Left lung (tissue), 4 donors: ENCODE measurements at regions not wholly inside any gene's neighbourhood (a gene's known extent, or its start where the extent isn't known, plus 50 kb on each side); places are given as distances from the start of the nearest gene placed in this dataset.
A peak's percentile ranks its signal among the peaks of the same experiment; 100 is the strongest.

ENCODE experiments used
- ATAC-seq: fragments of 200-7000 bp; cut with Tn5 transposase; one replicate; pipeline ENCODE4 v1.9.1; 2020; ENCODE audit warnings: moderate library complexity
- DNase-seq, 4 donors: peaks; one replicate each; pipeline ENCODE4 v3.0.0-alpha.2; 2013 to 2020
- H3K27ac ChIP-seq, 2 donors: fragments of 200-600 bp; sonication (generic) in 1 of 2; one replicate each; pipeline versions ENCODE4 v1.5.0 to v1.8.0; 2020 to 2021
- H3K27me3 ChIP-seq, 2 donors: fragments of 200-600 bp; sonication (generic) in 1 of 2; one replicate each; pipeline versions ENCODE4 v1.5.0 to v1.8.0; 2020 to 2021
- H3K36me3 ChIP-seq, 2 donors: fragments of 200-600 bp; sonication (generic) in 1 of 2; one replicate each; pipeline versions ENCODE4 v1.5.0 to v1.8.0; 2020 to 2021
- H3K4me1 ChIP-seq, 2 donors: fragments of 200-600 bp; one replicate each; pipeline ENCODE4 v1.8.0; 2021
- H3K4me3 ChIP-seq, 2 donors: fragments of 200-600 bp; sonication (generic) in 1 of 2; one replicate each; pipeline versions ENCODE4 v1.5.0 to v1.8.0; 2020 to 2021; ENCODE audit warnings: mild to moderate bottlenecking in 1 of 2
- H3K9me3 ChIP-seq, 2 donors: fragments of 200-600 bp; sonication (generic) in 1 of 2; one replicate each; pipeline versions ENCODE4 v1.5.0 to v1.8.0; 2020 to 2021
- CTCF ChIP-seq, 2 donors: fragments of 200-600 bp; sonication (generic) in 1 of 2; IDR thresholded peaks; one replicate each; pipeline versions ENCODE4 v1.5.0 to v1.8.0; 2021; ENCODE audit warnings: antibody characterized with exemption in 2 of 2
- intact Hi-C, 2 donors: fragments of 100-400 bp; cut with DNase I; formaldehyde crosslinking; loops; one replicate each; pipeline versions ENCODE4 v1.11.2 to v1.14.2; 2022
- donor health status: DM: no; HTN: yes; CAD: no.
- donor health status: DM: no; HTN: no; CAD: no.

- H3K36me3 ChIP-seq: no peaks in the 10 kb centered on the region
- no peaks in the 10 kb centered on the region for H3K27me3 ChIP-seq
- H3K4me3 ChIP-seq: no peak overlapping the region
- no peak for TF ChIP-seq CTCF (IDR thresholded peaks at IDR 0.05)
- H3K27ac ChIP-seq: peak overlapping the region; percentile 28 to 37
- intact Hi-C loops: no loop called here
- ATAC-seq (peak; percentile 89), DNase-seq (peak in 3 of 4 donors; percentile 67 to 94 (median 91))
- no peaks in the 10 kb centered on the region for H3K9me3 ChIP-seq
- H3K4me1 ChIP-seq: peaks cover 7 to 10% of the 10 kb centered on the region in 2 donors
These were observed 108.0 kb upstream of the CIBAR2 start for GRCh38 chr16:85220125-85220839.

DNA sequence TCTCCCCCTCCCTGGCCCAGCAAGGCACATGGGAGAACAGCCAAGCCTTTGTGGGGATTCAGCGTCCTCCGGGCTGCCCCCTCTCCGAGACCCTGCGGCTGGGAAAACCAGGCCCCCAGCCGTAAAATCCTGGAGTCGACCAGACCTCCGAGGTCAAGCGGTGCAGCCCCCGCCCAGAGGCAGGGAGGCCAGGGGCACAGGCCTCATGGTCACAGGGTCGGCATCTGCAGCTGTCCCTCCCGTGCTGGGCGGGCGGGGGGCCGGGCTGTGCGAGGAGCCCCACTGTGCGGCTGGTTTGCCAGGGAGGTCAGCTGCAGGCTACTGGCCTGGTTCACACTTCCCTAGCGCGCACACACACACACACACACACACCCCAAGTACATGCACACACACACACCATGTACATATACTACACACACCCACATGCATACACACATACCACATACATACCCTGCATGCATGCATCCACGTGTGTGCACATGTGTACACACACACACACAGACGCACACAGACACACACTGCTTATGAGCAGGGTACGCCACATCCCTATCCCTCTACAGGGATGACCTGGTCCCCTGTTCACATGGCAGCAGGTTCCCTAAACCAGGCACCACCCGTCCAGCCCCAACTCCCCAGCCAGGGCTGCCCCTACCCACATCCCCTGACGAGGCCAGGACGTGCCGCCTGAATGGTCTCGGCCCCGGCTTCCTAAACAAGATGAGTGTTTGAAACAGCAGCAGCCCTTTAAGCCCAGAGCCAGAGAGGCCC, 108.9 kb upstream of the CIBAR2 start:
- no peak for TF ChIP-seq CTCF (IDR thresholded peaks at IDR 0.05)
- peaks cover 7 to 10% of the 10 kb centered on the region in 2 donors for H3K4me1 ChIP-seq
- no peak overlapping the region for H3K27ac ChIP-seq
- no peaks in the 10 kb centered on the region for H3K36me3 ChIP-seq
- H3K9me3 ChIP-seq: no peaks in the 10 kb centered on the region
- H3K27me3 ChIP-seq: no peaks in the 10 kb centered on the region
- DNase-seq: no peak
- no peak for ATAC-seq
- no peak overlapping the region for H3K4me3 ChIP-seq
- intact Hi-C loops: no loop called here

DNA sequence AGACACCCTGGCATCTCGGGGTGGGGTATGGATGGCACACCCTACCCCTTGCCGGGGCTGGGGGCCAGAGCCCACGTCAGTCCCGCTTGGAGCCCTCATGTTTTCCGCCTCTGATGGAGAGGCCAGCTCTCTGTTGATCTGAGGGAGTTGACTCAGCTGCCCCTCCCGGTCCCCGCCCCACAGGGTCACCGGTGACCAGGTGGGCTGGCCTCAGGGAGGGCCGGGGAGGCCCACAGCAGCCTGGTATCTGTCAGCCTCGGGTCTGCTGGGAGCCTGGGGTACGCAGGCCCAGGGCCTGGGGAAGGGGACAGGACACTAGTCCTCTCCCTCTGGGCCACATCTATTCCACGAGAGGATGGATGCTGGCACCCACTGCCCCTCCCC, 109.5 kb upstream of the CIBAR2 start:
- DNase-seq (no peak), ATAC-seq (no peak)
- Histone ChIP-seq H3K27me3 (no peaks in the 10 kb centered on the region), H3K4me1 (peaks cover 7 to 10% of the 10 kb centered on the region in 2 donors), H3K27ac (no peak overlapping the region), H3K9me3 (no peaks in the 10 kb centered on the region), H3K4me3 (no peak overlapping the region), H3K36me3 (no peaks in the 10 kb centered on the region)
- no peak for TF ChIP-seq CTCF (IDR thresholded peaks at IDR 0.05)
- intact Hi-C loops: no loop called here

- no peak for ATAC-seq
These were observed 110.0 kb upstream of the CIBAR2 start for GRCh38 chr16:85222155-85222863.

More at GRCh38 chr16:85222155-85222863, 110.0 kb upstream of the CIBAR2 start:
- no peak for DNase-seq
- Histone ChIP-seq H3K4me1 (peaks cover 7 to 10% of the 10 kb centered on the region in 2 donors), H3K4me3 (no peak overlapping the region), H3K9me3 (no peaks in the 10 kb centered on the region), H3K36me3 (no peaks in the 10 kb centered on the region), H3K27ac (no peak overlapping the region), H3K27me3 (no peaks in the 10 kb centered on the region)
- intact Hi-C loops: no loop called here
- no peak for TF ChIP-seq CTCF (IDR thresholded peaks at IDR 0.05)
